GM23338 (cell line): ENCODE measurements at regions not wholly inside any gene's neighbourhood (a gene's known extent, or its start where the extent isn't known, plus 50 kb on each side); places are given as distances from the start of the nearest gene placed in this dataset.

Source experiments
- ATAC-seq: fragments of 200-7000 bp; cut with Tn5 transposase; 3 replicates; pipeline ENCODE4 v1.9.1; 2020
- DNase-seq: peaks from one replicate; pipeline ENCODE4 v3.0.0-alpha.2; 2015; ENCODE audit warnings: low spot score
- H2AFZ ChIP-seq: fragments of 200-600 bp; sonication (generic); 2 replicates; pipeline ENCODE4 v1.8.0; 2016; ENCODE audit warnings: antibody characterized with exemption, mild to moderate bottlenecking, moderate library complexity
- H3F3A ChIP-seq: fragments of 200-600 bp; sonication (generic); replicated peaks from 2 replicates; pipeline ENCODE4 v1.8.0; 2017; ENCODE audit warnings: antibody characterized with exemption, mixed run types, low read depth
- H3K27ac ChIP-seq: fragments of 200-600 bp; sonication (generic); 2 replicates; pipeline ENCODE4 v1.6.1; 2016; ENCODE audit warnings: low read depth
- H3K27me3 ChIP-seq: fragments of 200-600 bp; sonication (generic); 2 replicates; pipeline ENCODE4 v1.8.0; 2016; ENCODE audit warnings: mild to moderate bottlenecking, mixed run types, moderate library complexity; ENCODE audit not compliant: insufficient read depth
- H3K36me3 ChIP-seq: fragments of 200-600 bp; sonication (generic); 2 replicates; pipeline ENCODE4 v1.8.0; 2016; ENCODE audit warnings: mild to moderate bottlenecking; ENCODE audit not compliant: insufficient read depth
- H3K4me1 ChIP-seq: fragments of 200-600 bp; sonication (generic); 2 replicates; pipeline ENCODE4 v1.8.0; 2016; ENCODE audit warnings: mild to moderate bottlenecking, moderate library complexity; ENCODE audit not compliant: insufficient read depth
- H3K4me2 ChIP-seq: fragments of 200-600 bp; sonication (generic); 2 replicates; pipeline ENCODE4 v1.7.1; 2017; ENCODE audit warnings: mixed run types
- H3K4me3 ChIP-seq: fragments of 200-600 bp; sonication (generic); 2 replicates; pipeline ENCODE4 v1.6.1; 2016; ENCODE audit warnings: mixed run types
- H3K79me2 ChIP-seq: fragments of 200-600 bp; sonication (generic); replicated peaks from 2 replicates; pipeline ENCODE4 v1.8.0; 2017; ENCODE audit warnings: mild to moderate bottlenecking; ENCODE audit not compliant: insufficient read depth
- H3K9me2 ChIP-seq: fragments of 200-600 bp; sonication (generic); 2 replicates; pipeline ENCODE4 v1.8.0; 2017; ENCODE audit not compliant: insufficient read depth
- H4K20me1 ChIP-seq: fragments of 200-600 bp; sonication (generic); replicated peaks from 2 replicates; pipeline ENCODE4 v1.8.0; 2017; ENCODE audit warnings: mild to moderate bottlenecking; ENCODE audit not compliant: insufficient read depth
- H3K27ac Mint-ChIP-seq: 2 replicates; pipeline ENCODE4 v1.8.0; 2020; ENCODE audit warnings: inconsistent platforms, mild to moderate bottlenecking, moderate library complexity, mixed read lengths
- H3K27me3 Mint-ChIP-seq: 3 replicates; pipeline ENCODE4 v1.8.0; 2022; ENCODE audit warnings: low read depth, mild to moderate bottlenecking, moderate library complexity, mixed read lengths, inconsistent platforms; ENCODE audit not compliant: insufficient read depth, poor library complexity
- H3K36me3 Mint-ChIP-seq: 3 replicates; pipeline ENCODE4 v1.8.0; 2021; ENCODE audit warnings: low read depth, mild to moderate bottlenecking, inconsistent platforms, moderate library complexity, mixed read lengths
- H3K4me1 Mint-ChIP-seq: 3 replicates; pipeline ENCODE4 v1.8.0; 2020; ENCODE audit warnings: mild to moderate bottlenecking, inconsistent platforms, mixed read lengths
- H3K4me3 Mint-ChIP-seq: 3 replicates; pipeline ENCODE4 v1.8.0; 2021; ENCODE audit warnings: moderate library complexity, mild to moderate bottlenecking, inconsistent platforms, mixed read lengths
- H3K9me3 Mint-ChIP-seq: 3 replicates; pipeline ENCODE4 v1.8.0; 2020; ENCODE audit warnings: moderate library complexity, mild to moderate bottlenecking, inconsistent platforms, mixed read lengths
- CREB1 ChIP-seq: fragments of 250-450 bp; sonication (Bioruptor Pico); IDR thresholded peaks from 2 replicates; pipeline ENCODE4 v1.5.0; 2020; ENCODE audit warnings: low read depth, mild to moderate bottlenecking, moderate library complexity
- EZH2 ChIP-seq: fragments of 200-600 bp; sonication (generic); IDR thresholded peaks from one replicate; pipeline ENCODE4 v1.8.0; 2017; ENCODE audit warnings: antibody characterized with exemption, mild to moderate bottlenecking, low read depth; ENCODE audit not compliant: unreplicated experiment
- EZH2phosphoT487 ChIP-seq: fragments of 200-600 bp; sonication (generic); IDR thresholded peaks from one replicate; pipeline ENCODE4 v1.8.1; 2018; ENCODE audit warnings: antibody characterized with exemption; ENCODE audit not compliant: unreplicated experiment
- JUNB ChIP-seq: IDR thresholded peaks from one replicate; pipeline ENCODE4 v1.6.1; 2016; ENCODE audit warnings: antibody characterized with exemption; ENCODE audit not compliant: unreplicated experiment
- NANOG ChIP-seq: IDR thresholded peaks from 2 replicates; pipeline ENCODE4 v1.6.1; 2016; ENCODE audit warnings: antibody characterized with exemption, borderline replicate concordance
- POLR2AphosphoS5 ChIP-seq: IDR thresholded peaks from 2 replicates; pipeline ENCODE4 v1.6.1; 2016; ENCODE audit warnings: antibody characterized with exemption, low read depth
- STAT1 ChIP-seq: IDR thresholded peaks from one replicate; pipeline ENCODE4 v1.6.1; 2016; ENCODE audit warnings: antibody characterized with exemption; ENCODE audit not compliant: unreplicated experiment
- ZNF114 ChIP-seq: fragments of 250-450 bp; sonication (Bioruptor Pico); IDR thresholded peaks from 2 replicates; pipeline ENCODE4 v1.5.0; 2020; ENCODE audit warnings: mild to moderate bottlenecking, moderate library complexity
- ZNF331 ChIP-seq: fragments of 250-450 bp; sonication (Bioruptor Pico); IDR thresholded peaks from 2 replicates; pipeline ENCODE4 v1.5.0; 2020; ENCODE audit warnings: low read depth, mild to moderate bottlenecking, moderate library complexity
- TF ChIP-seq, protein P1 (sequence below): IDR thresholded peaks from 2 replicates; pipeline ENCODE4 v1.6.1; 2016; ENCODE audit warnings: antibody characterized with exemption
- TF ChIP-seq, protein P2 (sequence below): IDR thresholded peaks from one replicate; pipeline ENCODE4 v1.6.1; 2018; ENCODE audit warnings: antibody characterized with exemption; ENCODE audit not compliant: unreplicated experiment
- TF ChIP-seq, protein P3 (sequence below): fragments of 250-450 bp; sonication (Bioruptor Pico); IDR thresholded peaks from 2 replicates; pipeline ENCODE4 v1.5.0; 2020; ENCODE audit warnings: mild to moderate bottlenecking, moderate library complexity
- TF ChIP-seq, protein P4 (sequence below), 2 experiments: fragments of 200-600 bp in 1 of 2; sonication (generic) in 1 of 2; conservative IDR thresholded peaks; 2 replicates each; pipeline versions ENCODE4 v1.5.1 to v1.6.1; 2016 to 2017; ENCODE audit warnings: antibody characterized with exemption in 2 of 2, low read depth in 2 of 2, mild to moderate bottlenecking in 2 of 2, moderate library complexity in 1 of 2

DNA sequence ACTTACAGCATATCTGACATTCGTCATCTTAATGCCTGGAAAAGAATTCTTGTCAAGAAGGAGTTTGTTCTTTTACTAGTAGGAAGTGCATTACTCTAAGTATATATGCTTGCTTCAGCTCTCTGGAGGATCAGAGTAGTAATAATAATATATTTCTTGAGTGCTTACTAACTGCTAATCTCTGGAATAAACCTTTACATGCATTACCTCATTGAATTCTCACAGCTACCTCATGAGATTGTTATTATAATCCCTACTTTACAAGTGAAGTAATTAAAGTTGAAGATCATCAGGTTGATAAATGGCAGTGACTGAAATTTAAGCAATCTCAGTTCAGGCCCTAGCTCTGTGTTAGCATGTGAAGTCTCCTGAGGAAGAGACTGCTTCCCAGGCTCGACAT lies 115.0 kb upstream of the PDE5A start:
- no peak overlapping the region for H3K4me3 Mint-ChIP-seq
- no peak overlapping the region for H3K27ac Mint-ChIP-seq
- no peak overlapping the region for H3K4me3 ChIP-seq
- no peaks in the 10 kb centered on the region for H3K27me3 ChIP-seq
- no peaks in the 10 kb centered on the region for H3K4me1 ChIP-seq
- no peak overlapping the region for H3K27ac ChIP-seq
- ATAC-seq = no peak
- no peaks in the 10 kb centered on the region for H3K9me2 ChIP-seq
- no peak overlapping the region for H3K4me2 ChIP-seq
- DNase-seq = no peak
- H3K9me3 Mint-ChIP-seq = no peaks in the 10 kb centered on the region
- H3F3A ChIP-seq = no peaks in the 10 kb centered on the region
- TF ChIP-seq ZNF331 (CRISPR knock-in tag) (no peak), EZH2phosphoT487 (no peak), POLR2AphosphoS5 (no peak), JUNB (no peak), NANOG (no peak), EZH2 (no peak), CREB1 (no peak), ZNF114 (no peak), STAT1 (no peak)
- TF ChIP-seq, protein P1, sequence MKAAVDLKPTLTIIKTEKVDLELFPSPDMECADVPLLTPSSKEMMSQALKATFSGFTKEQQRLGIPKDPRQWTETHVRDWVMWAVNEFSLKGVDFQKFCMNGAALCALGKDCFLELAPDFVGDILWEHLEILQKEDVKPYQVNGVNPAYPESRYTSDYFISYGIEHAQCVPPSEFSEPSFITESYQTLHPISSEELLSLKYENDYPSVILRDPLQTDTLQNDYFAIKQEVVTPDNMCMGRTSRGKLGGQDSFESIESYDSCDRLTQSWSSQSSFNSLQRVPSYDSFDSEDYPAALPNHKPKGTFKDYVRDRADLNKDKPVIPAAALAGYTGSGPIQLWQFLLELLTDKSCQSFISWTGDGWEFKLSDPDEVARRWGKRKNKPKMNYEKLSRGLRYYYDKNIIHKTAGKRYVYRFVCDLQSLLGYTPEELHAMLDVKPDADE = no peak
- TF ChIP-seq, protein P2, sequence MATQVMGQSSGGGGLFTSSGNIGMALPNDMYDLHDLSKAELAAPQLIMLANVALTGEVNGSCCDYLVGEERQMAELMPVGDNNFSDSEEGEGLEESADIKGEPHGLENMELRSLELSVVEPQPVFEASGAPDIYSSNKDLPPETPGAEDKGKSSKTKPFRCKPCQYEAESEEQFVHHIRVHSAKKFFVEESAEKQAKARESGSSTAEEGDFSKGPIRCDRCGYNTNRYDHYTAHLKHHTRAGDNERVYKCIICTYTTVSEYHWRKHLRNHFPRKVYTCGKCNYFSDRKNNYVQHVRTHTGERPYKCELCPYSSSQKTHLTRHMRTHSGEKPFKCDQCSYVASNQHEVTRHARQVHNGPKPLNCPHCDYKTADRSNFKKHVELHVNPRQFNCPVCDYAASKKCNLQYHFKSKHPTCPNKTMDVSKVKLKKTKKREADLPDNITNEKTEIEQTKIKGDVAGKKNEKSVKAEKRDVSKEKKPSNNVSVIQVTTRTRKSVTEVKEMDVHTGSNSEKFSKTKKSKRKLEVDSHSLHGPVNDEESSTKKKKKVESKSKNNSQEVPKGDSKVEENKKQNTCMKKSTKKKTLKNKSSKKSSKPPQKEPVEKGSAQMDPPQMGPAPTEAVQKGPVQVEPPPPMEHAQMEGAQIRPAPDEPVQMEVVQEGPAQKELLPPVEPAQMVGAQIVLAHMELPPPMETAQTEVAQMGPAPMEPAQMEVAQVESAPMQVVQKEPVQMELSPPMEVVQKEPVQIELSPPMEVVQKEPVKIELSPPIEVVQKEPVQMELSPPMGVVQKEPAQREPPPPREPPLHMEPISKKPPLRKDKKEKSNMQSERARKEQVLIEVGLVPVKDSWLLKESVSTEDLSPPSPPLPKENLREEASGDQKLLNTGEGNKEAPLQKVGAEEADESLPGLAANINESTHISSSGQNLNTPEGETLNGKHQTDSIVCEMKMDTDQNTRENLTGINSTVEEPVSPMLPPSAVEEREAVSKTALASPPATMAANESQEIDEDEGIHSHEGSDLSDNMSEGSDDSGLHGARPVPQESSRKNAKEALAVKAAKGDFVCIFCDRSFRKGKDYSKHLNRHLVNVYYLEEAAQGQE = no peak
- TF ChIP-seq, protein P3, sequence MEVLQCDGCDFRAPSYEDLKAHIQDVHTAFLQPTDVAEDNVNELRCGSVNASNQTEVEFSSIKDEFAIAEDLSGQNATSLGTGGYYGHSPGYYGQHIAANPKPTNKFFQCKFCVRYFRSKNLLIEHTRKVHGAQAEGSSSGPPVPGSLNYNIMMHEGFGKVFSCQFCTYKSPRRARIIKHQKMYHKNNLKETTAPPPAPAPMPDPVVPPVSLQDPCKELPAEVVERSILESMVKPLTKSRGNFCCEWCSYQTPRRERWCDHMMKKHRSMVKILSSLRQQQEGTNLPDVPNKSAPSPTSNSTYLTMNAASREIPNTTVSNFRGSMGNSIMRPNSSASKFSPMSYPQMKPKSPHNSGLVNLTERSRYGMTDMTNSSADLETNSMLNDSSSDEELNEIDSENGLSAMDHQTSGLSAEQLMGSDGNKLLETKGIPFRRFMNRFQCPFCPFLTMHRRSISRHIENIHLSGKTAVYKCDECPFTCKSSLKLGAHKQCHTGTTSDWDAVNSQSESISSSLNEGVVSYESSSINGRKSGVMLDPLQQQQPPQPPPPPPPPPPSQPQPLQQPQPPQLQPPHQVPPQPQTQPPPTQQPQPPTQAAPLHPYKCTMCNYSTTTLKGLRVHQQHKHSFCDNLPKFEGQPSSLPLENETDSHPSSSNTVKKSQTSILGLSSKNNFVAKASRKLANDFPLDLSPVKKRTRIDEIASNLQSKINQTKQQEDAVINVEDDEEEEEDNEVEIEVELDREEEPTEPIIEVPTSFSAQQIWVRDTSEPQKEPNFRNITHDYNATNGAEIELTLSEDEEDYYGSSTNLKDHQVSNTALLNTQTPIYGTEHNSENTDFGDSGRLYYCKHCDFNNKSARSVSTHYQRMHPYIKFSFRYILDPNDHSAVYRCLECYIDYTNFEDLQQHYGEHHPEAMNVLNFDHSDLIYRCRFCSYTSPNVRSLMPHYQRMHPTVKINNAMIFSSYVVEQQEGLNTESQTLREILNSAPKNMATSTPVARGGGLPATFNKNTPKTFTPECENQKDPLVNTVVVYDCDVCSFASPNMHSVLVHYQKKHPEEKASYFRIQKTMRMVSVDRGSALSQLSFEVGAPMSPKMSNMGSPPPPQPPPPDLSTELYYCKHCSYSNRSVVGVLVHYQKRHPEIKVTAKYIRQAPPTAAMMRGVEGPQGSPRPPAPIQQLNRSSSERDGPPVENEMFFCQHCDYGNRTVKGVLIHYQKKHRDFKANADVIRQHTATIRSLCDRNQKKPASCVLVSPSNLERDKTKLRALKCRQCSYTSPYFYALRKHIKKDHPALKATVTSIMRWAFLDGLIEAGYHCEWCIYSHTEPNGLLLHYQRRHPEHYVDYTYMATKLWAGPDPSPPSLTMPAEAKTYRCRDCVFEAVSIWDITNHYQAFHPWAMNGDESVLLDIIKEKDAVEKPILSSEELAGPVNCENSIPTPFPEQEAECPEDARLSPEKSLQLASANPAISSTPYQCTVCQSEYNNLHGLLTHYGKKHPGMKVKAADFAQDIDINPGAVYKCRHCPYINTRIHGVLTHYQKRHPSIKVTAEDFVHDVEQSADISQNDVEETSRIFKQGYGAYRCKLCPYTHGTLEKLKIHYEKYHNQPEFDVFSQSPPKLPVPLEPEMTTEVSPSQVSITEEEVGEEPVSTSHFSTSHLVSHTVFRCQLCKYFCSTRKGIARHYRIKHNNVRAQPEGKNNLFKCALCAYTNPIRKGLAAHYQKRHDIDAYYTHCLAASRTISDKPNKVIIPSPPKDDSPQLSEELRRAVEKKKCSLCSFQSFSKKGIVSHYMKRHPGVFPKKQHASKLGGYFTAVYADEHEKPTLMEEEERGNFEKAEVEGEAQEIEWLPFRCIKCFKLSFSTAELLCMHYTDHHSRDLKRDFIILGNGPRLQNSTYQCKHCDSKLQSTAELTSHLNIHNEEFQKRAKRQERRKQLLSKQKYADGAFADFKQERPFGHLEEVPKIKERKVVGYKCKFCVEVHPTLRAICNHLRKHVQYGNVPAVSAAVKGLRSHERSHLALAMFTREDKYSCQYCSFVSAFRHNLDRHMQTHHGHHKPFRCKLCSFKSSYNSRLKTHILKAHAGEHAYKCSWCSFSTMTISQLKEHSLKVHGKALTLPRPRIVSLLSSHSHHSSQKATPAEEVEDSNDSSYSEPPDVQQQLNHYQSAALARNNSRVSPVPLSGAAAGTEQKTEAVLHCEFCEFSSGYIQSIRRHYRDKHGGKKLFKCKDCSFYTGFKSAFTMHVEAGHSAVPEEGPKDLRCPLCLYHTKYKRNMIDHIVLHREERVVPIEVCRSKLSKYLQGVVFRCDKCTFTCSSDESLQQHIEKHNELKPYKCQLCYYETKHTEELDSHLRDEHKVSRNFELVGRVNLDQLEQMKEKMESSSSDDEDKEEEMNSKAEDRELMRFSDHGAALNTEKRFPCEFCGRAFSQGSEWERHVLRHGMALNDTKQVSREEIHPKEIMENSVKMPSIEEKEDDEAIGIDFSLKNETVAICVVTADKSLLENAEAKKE (CRISPR knock-in tag) = no peak
- TF ChIP-seq, protein P4, sequence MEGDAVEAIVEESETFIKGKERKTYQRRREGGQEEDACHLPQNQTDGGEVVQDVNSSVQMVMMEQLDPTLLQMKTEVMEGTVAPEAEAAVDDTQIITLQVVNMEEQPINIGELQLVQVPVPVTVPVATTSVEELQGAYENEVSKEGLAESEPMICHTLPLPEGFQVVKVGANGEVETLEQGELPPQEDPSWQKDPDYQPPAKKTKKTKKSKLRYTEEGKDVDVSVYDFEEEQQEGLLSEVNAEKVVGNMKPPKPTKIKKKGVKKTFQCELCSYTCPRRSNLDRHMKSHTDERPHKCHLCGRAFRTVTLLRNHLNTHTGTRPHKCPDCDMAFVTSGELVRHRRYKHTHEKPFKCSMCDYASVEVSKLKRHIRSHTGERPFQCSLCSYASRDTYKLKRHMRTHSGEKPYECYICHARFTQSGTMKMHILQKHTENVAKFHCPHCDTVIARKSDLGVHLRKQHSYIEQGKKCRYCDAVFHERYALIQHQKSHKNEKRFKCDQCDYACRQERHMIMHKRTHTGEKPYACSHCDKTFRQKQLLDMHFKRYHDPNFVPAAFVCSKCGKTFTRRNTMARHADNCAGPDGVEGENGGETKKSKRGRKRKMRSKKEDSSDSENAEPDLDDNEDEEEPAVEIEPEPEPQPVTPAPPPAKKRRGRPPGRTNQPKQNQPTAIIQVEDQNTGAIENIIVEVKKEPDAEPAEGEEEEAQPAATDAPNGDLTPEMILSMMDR (conservative IDR thresholded peaks at IDR 0.05; ENCODE audit: low read depth in 2 of 2) = no peak
- no peaks in the 10 kb centered on the region for H3K79me2 ChIP-seq
- H4K20me1 ChIP-seq = no peaks in the 10 kb centered on the region
- H3K36me3 Mint-ChIP-seq = no peaks in the 10 kb centered on the region
- H3K27me3 Mint-ChIP-seq = no peaks in the 10 kb centered on the region
- H3K4me1 Mint-ChIP-seq = no peaks in the 10 kb centered on the region
- no peaks in the 10 kb centered on the region for H3K36me3 ChIP-seq
- no peak overlapping the region for H2AFZ ChIP-seq
